Liver (tissue), 8 donors: ENCODE measurements at regions not wholly inside any gene's neighbourhood (a gene's known extent, or its start where the extent isn't known, plus 50 kb on each side); places are given as distances from the start of the nearest gene placed in this dataset.

Experiments used
- DNase-seq: peaks from one replicate; pipeline ENCODE4 v3.0.0-alpha.2; 2017; ENCODE audit warnings: low spot score
- H3K27ac ChIP-seq, 2 donors: one replicate each; pipeline ENCODE4 v1.7.0; 2013; ENCODE audit warnings: inconsistent platforms in 2 of 2, low read length in 2 of 2, control low read depth in 1 of 2, low read depth in 1 of 2, mild to moderate bottlenecking in 1 of 2
- H3K27me3 ChIP-seq, 4 donors: one replicate each; pipeline versions ENCODE4 v1.6.1 to v1.7.0; 2013; ENCODE audit warnings: low read length in 3 of 4, inconsistent platforms in 1 of 4, mild to moderate bottlenecking in 1 of 4, moderate library complexity in 1 of 4; ENCODE audit not compliant: control insufficient read depth in 4 of 4, insufficient read depth in 4 of 4
- H3K36me3 ChIP-seq, 4 donors: one replicate each; pipeline versions ENCODE4 v1.6.1 to v1.7.0; 2013; ENCODE audit warnings: low read length in 3 of 4, mild to moderate bottlenecking in 3 of 4, low read depth in 1 of 4, moderate library complexity in 1 of 4; ENCODE audit not compliant: control insufficient read depth in 4 of 4, insufficient read depth in 3 of 4
- H3K4me1 ChIP-seq, 4 donors: one replicate each; pipeline versions ENCODE4 v1.6.1 to v1.7.0; 2013; ENCODE audit warnings: low read length in 3 of 4, mild to moderate bottlenecking in 3 of 4, moderate library complexity in 1 of 4; ENCODE audit not compliant: control insufficient read depth in 4 of 4, insufficient read depth in 4 of 4
- H3K4me3 ChIP-seq, 3 donors: one replicate each; pipeline versions ENCODE4 v1.6.1 to v1.7.0; 2013; ENCODE audit warnings: low read length in 3 of 3, control low read depth in 1 of 3, low read depth in 1 of 3, mild to moderate bottlenecking in 1 of 3
- H3K9ac ChIP-seq, 2 donors: one replicate each; pipeline ENCODE4 v1.7.0; 2013; ENCODE audit warnings: low read length in 2 of 2, mild to moderate bottlenecking in 2 of 2, moderate library complexity in 2 of 2, control low read depth in 1 of 2, low read depth in 1 of 2
- H3K9me3 ChIP-seq, 4 donors: one replicate each; pipeline versions ENCODE4 v1.6.1 to v1.7.0; 2013; ENCODE audit warnings: low read length in 3 of 4; ENCODE audit not compliant: control insufficient read depth in 4 of 4
- EGR1 ChIP-seq, 2 donors: IDR thresholded peaks; 2 replicates each; pipeline ENCODE4 v1.6.1; 2016 to 2018; ENCODE audit warnings: antibody characterized with exemption in 2 of 2, low read depth in 2 of 2
- FOXA1 ChIP-seq: IDR thresholded peaks from 2 replicates; pipeline ENCODE4 v1.6.1; 2016; ENCODE audit warnings: antibody characterized with exemption
- FOXA2 ChIP-seq: IDR thresholded peaks from 2 replicates; pipeline ENCODE4 v1.6.1; 2016; ENCODE audit warnings: antibody characterized with exemption
- GABPA ChIP-seq, 2 donors: IDR thresholded peaks in 1 of 2; conservative IDR thresholded peaks in 1 of 2; 2 replicates each; pipeline ENCODE4 v1.6.1; 2016; ENCODE audit warnings: antibody characterized with exemption in 2 of 2, mild to moderate bottlenecking in 1 of 2, moderate library complexity in 1 of 2
- HNF4A ChIP-seq, 2 donors: conservative IDR thresholded peaks; 2 replicates each; pipeline ENCODE4 v1.6.1; 2016; ENCODE audit warnings: antibody characterized with exemption in 2 of 2, mild to moderate bottlenecking in 2 of 2
- HNF4G ChIP-seq: IDR thresholded peaks from 2 replicates; pipeline ENCODE4 v1.6.1; 2016; ENCODE audit warnings: antibody characterized with exemption
- JUND ChIP-seq, 2 donors: IDR thresholded peaks; 2 replicates each; pipeline ENCODE4 v1.6.1; 2016; ENCODE audit warnings: antibody characterized with exemption in 2 of 2
- NR2F2 ChIP-seq: IDR thresholded peaks from 2 replicates; pipeline ENCODE4 v1.6.1; 2016; ENCODE audit warnings: antibody characterized with exemption
- RAD21 ChIP-seq, 2 donors: IDR thresholded peaks; 2 replicates each; pipeline ENCODE4 v1.6.1; 2016; ENCODE audit warnings: antibody characterized with exemption in 2 of 2, mild to moderate bottlenecking in 2 of 2
- RXRA ChIP-seq, 2 donors: IDR thresholded peaks; 2 replicates each; pipeline ENCODE4 v1.6.1; 2017 to 2018; ENCODE audit warnings: antibody characterized with exemption in 2 of 2, mild to moderate bottlenecking in 1 of 2
- SP1 ChIP-seq: IDR thresholded peaks from 2 replicates; pipeline ENCODE4 v1.6.1; 2018; ENCODE audit warnings: antibody characterized with exemption, mild to moderate bottlenecking
- TAF1 ChIP-seq: conservative IDR thresholded peaks from 2 replicates; pipeline ENCODE4 v1.6.1; 2016; ENCODE audit warnings: antibody characterized with exemption, mild to moderate bottlenecking
- YY1 ChIP-seq: IDR thresholded peaks from 2 replicates; pipeline ENCODE4 v1.6.1; 2016; ENCODE audit warnings: antibody characterized with exemption, mild to moderate bottlenecking
- WGBS: extraction: QIAGEN DNeasy Blood & Tissue Kit; methylation state at CpG from one replicate; pipeline ENCODE4 v1.1.7; 2013; 5-methylcytosine and 5-hydroxymethylcytosine counted together
- TF ChIP-seq, protein P1 (sequence below): IDR thresholded peaks from 2 replicates; pipeline ENCODE4 v1.6.1; 2016; ENCODE audit warnings: antibody characterized with exemption
- TF ChIP-seq, protein P2 (sequence below): IDR thresholded peaks from 2 replicates; pipeline ENCODE4 v1.6.1; 2016; ENCODE audit warnings: antibody characterized with exemption
- TF ChIP-seq, protein P3 (sequence below): IDR thresholded peaks from 2 replicates; pipeline ENCODE4 v1.6.1; 2016; ENCODE audit warnings: antibody characterized with exemption
- TF ChIP-seq, protein P4 (sequence below): fragments of 150-350 bp; IDR thresholded peaks from 2 replicates; pipeline ENCODE4 v1.5.1; 2017; ENCODE audit warnings: improper control_type of control experiment, low read depth, low read length; ENCODE audit not compliant: missing input control
- donor health status: healthy.
- donor health status: healthy.
- donor health status: healthy.
- donor health status: healthy.
- donor health status: healthy.

DNA sequence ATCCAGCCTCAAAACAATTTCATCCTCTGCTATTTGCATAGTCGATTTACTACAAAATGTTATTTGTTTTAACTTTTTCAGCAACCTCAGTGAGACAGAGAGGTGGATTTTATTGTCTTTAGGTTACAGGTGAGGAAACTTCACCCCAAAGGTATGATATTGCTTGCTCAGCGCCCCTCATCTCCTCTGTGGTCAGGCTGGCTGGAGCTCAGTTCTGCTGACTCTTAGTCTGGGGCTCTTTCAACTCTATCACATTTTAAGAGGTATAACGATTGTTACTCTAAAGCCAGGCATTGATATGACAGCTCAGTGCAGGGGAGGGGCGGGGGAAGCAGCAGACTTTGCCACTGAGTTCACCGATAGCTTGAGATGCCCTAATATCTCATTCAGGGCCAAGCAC is 103.0 kb upstream of the DPH6 start:
- no peaks in the 10 kb centered on the region for H3K27me3 ChIP-seq
- 88% methylated on average over 5 of the region's 5 CpGs for WGBS
- TF ChIP-seq HNF4G (no peak), NR2F2 (no peak), FOXA1 (no peak), FOXA2 (no peak)
- H3K9me3 ChIP-seq = no peaks in the 10 kb centered on the region
- no peak overlapping the region for H3K27ac ChIP-seq
- H3K4me3 ChIP-seq = no peak overlapping the region
- no peak for DNase-seq
- H3K9ac ChIP-seq = no peak overlapping the region
- no peaks in the 10 kb centered on the region for H3K4me1 ChIP-seq
- H3K36me3 ChIP-seq = no peaks in the 10 kb centered on the region

DNA sequence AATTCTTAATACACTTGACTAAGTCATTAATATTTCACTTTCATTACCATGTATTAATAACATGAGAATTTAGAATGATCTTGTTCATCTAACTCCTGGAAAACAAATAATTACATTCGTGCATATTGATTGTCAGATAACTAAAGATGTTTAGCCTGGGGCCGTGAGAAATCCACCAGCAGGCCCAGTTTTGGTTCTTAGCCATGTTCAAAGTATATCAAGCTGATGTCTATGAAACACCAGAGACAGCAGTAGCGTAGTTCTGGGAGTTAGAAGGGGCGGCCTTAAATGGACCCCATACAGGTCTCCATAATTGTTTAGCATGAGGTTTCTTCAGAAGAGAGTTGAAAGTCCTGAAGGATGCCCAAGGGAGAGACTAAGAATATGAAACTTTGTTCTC is 103.6 kb upstream of the DPH6 start:
- H3K27ac ChIP-seq = no peak overlapping the region
- 87% methylated on average over 4 of the region's 4 CpGs for WGBS
- H3K4me3 ChIP-seq = no peak overlapping the region
- TF ChIP-seq EGR1 (IDR thresholded peaks at IDR 0.05; ENCODE audit: low read depth in 2 of 2) (no peak), RXRA (IDR thresholded peaks at IDR 0.05) (no peak), GABPA (IDR thresholded peaks at IDR 0.05 in 1 of 2, conservative IDR thresholded peaks at IDR 0.05 in 1 of 2) (no peak), TAF1 (no peak), SP1 (no peak), FOXA1 (no peak), YY1 (no peak), HNF4G (no peak), NR2F2 (no peak), RAD21 (IDR thresholded peaks at IDR 0.05) (no peak)
- TF ChIP-seq, protein P1, sequence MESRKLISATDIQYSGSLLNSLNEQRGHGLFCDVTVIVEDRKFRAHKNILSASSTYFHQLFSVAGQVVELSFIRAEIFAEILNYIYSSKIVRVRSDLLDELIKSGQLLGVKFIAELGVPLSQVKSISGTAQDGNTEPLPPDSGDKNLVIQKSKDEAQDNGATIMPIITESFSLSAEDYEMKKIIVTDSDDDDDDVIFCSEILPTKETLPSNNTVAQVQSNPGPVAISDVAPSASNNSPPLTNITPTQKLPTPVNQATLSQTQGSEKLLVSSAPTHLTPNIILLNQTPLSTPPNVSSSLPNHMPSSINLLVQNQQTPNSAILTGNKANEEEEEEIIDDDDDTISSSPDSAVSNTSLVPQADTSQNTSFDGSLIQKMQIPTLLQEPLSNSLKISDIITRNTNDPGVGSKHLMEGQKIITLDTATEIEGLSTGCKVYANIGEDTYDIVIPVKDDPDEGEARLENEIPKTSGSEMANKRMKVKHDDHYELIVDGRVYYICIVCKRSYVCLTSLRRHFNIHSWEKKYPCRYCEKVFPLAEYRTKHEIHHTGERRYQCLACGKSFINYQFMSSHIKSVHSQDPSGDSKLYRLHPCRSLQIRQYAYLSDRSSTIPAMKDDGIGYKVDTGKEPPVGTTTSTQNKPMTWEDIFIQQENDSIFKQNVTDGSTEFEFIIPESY = no peak
- TF ChIP-seq, protein P2, sequence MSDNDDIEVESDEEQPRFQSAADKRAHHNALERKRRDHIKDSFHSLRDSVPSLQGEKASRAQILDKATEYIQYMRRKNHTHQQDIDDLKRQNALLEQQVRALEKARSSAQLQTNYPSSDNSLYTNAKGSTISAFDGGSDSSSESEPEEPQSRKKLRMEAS = no peak
- TF ChIP-seq, protein P3, sequence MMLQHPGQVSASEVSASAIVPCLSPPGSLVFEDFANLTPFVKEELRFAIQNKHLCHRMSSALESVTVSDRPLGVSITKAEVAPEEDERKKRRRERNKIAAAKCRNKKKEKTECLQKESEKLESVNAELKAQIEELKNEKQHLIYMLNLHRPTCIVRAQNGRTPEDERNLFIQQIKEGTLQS = no peak
- TF ChIP-seq, protein P4, sequence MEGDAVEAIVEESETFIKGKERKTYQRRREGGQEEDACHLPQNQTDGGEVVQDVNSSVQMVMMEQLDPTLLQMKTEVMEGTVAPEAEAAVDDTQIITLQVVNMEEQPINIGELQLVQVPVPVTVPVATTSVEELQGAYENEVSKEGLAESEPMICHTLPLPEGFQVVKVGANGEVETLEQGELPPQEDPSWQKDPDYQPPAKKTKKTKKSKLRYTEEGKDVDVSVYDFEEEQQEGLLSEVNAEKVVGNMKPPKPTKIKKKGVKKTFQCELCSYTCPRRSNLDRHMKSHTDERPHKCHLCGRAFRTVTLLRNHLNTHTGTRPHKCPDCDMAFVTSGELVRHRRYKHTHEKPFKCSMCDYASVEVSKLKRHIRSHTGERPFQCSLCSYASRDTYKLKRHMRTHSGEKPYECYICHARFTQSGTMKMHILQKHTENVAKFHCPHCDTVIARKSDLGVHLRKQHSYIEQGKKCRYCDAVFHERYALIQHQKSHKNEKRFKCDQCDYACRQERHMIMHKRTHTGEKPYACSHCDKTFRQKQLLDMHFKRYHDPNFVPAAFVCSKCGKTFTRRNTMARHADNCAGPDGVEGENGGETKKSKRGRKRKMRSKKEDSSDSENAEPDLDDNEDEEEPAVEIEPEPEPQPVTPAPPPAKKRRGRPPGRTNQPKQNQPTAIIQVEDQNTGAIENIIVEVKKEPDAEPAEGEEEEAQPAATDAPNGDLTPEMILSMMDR = no peak
- H3K27me3 ChIP-seq = no peaks in the 10 kb centered on the region
- no peaks in the 10 kb centered on the region for H3K4me1 ChIP-seq
- H3K9me3 ChIP-seq = no peaks in the 10 kb centered on the region
- no peak overlapping the region for H3K9ac ChIP-seq
- no peak for DNase-seq
- no peaks in the 10 kb centered on the region for H3K36me3 ChIP-seq

DNA sequence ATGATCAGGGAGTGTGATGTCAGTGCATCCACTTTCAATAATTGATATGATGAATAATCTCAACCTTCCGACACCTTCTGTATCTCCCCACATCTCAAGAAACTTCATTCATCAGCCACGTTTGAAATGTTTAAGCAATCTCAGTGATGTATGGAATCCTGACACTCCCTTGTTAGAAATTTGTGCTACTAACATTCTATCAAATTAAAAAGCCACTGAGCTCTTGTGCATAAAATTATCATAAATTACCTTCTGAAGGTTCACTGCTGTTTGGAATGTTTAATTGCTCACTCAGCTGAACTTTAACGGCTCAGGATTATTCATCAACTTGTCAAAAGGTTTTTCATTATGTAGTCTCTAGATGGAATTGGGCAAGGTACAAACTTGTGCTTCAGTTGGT is 108.4 kb upstream of the DPH6 start:
- no peak for DNase-seq
- no peaks in the 10 kb centered on the region for H3K36me3 ChIP-seq
- no peaks in the 10 kb centered on the region for H3K9me3 ChIP-seq
- H3K4me3 ChIP-seq = no peak overlapping the region
- H3K9ac ChIP-seq = no peak overlapping the region
- H3K27ac ChIP-seq = no peak overlapping the region
- H3K27me3 ChIP-seq = no peaks in the 10 kb centered on the region
- H3K4me1 ChIP-seq = no peaks in the 10 kb centered on the region
- TF ChIP-seq SP1 (no peak), HNF4A (conservative IDR thresholded peaks at IDR 0.05) (no peak), JUND (IDR thresholded peaks at IDR 0.05) (no peak), NR2F2 (no peak), HNF4G (no peak)
- TF ChIP-seq, protein P4 = no peak
- WGBS = 77% methylated on average over 3 of the region's 3 CpGs
